ENCODE measurements at regions not wholly inside any gene's neighbourhood (a gene's known extent, or its start where the extent isn't known, plus 50 kb on each side); places are given as distances from the start of the nearest gene placed in this dataset.

GRCh38 chr18:54003195-54003594 lies 221.3 kb downstream of the MBD2 start:
- peaks cover 7% of the 10 kb centered on the region for H3K27me3 Mint-ChIP-seq
- H3K4me1 Mint-ChIP-seq, result no peaks in the 10 kb centered on the region
- ATAC-seq, result no peak
- no peak overlapping the region for H3K4me3 Mint-ChIP-seq
- no peak for DNase-seq
- H3K27ac Mint-ChIP-seq, result no peak overlapping the region
- no peaks in the 10 kb centered on the region for H3K36me3 Mint-ChIP-seq (ENCODE audit: low read depth)
- H3K9me3 ChIP-seq (ENCODE audit: control insufficient read depth, low read length, poor library complexity, severe bottlenecking), result no peaks in the 10 kb centered on the region

DNA sequence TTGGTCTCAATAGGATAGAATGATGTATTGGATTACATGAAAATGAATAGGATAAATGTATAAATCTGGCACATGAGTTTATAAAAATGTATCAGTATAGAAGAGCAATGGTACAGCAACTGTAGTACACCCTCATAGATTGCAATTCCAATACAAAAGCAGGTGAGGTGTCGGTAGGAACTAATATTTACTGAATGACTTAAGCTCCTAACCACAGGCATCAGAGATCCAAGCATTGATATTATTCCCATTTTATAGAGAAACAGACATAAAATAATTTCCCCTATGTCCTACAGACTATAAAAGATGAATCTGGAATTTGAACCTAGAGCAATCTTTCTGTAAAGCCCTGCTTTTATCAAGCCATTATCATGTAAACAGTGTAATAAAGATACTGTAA lies 227.4 kb downstream of the MBD2 start:
- Mint-ChIP-seq H3K4me1 (no peaks in the 10 kb centered on the region), H3K27me3 (peaks cover 11% of the 10 kb centered on the region), H3K36me3 (ENCODE audit: low read depth) (no peaks in the 10 kb centered on the region), H3K27ac (no peak overlapping the region), H3K4me3 (no peak overlapping the region)
- no peak for DNase-seq
- ATAC-seq, result no peak
- H3K9me3 ChIP-seq (ENCODE audit: control insufficient read depth, low read length, poor library complexity, severe bottlenecking), result no peaks in the 10 kb centered on the region

- ATAC-seq (no peak), DNase-seq (no peak)
- Mint-ChIP-seq H3K36me3 (ENCODE audit: low read depth) (no peaks in the 10 kb centered on the region), H3K4me3 (no peak overlapping the region), H3K27ac (no peak overlapping the region), H3K4me1 (no peaks in the 10 kb centered on the region), H3K27me3 (peaks cover 12% of the 10 kb centered on the region)
- no peaks in the 10 kb centered on the region for H3K9me3 ChIP-seq (ENCODE audit: control insufficient read depth, low read length, poor library complexity, severe bottlenecking)
Observed at GRCh38 chr18:53994016-53994415, 230.5 kb downstream of the MBD2 start.

GRCh38 chr18:53991805-53992204 lies 232.7 kb downstream of the MBD2 start:
- Mint-ChIP-seq H3K4me3 (no peak overlapping the region), H3K36me3 (ENCODE audit: low read depth) (no peaks in the 10 kb centered on the region), H3K27ac (no peak overlapping the region), H3K4me1 (no peaks in the 10 kb centered on the region), H3K27me3 (peaks cover 9% of the 10 kb centered on the region)
- ATAC-seq (no peak), DNase-seq (no peak)
- no peaks in the 10 kb centered on the region for H3K9me3 ChIP-seq (ENCODE audit: control insufficient read depth, low read length, poor library complexity, severe bottlenecking)

DNA sequence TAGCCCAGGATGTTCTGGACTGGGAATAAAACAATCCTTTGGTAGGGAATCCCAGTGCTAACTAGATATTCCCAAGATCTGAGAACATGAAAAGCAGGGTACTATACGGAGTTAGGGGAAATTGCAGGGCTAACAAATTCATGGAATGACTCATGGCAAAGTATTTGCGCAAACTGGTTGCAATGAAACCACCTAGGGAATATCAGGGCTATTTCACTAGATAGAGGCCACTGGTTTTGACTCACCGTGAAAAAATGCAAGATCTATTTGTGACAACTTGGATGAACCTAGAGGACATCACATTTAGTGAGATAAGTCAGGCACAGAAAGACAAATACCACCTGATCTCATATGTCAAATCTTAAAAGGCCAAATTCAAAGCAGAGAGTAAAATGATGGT lies 233.3 kb downstream of the MBD2 start:
- no peaks in the 10 kb centered on the region for H3K36me3 Mint-ChIP-seq (ENCODE audit: low read depth)
- no peak for ATAC-seq

GRCh38 chr18:53990485-53990884 lies 234.0 kb downstream of the MBD2 start:
- no peaks in the 10 kb centered on the region for H3K36me3 Mint-ChIP-seq (ENCODE audit: low read depth)
- no peaks in the 10 kb centered on the region for H3K4me1 Mint-ChIP-seq
- H3K9me3 ChIP-seq (ENCODE audit: control insufficient read depth, low read length, poor library complexity, severe bottlenecking), result no peaks in the 10 kb centered on the region
- peaks cover 8% of the 10 kb centered on the region for H3K27me3 Mint-ChIP-seq
- H3K4me3 Mint-ChIP-seq, result no peak overlapping the region
- H3K27ac Mint-ChIP-seq, result no peak overlapping the region
- DNase-seq (no peak), ATAC-seq (no peak)

More for the DNA sequence above, 233.3 kb downstream of the MBD2 start:
- Mint-ChIP-seq H3K4me1 (no peaks in the 10 kb centered on the region), H3K27ac (no peak overlapping the region), H3K27me3 (peaks cover 8% of the 10 kb centered on the region), H3K4me3 (no peak overlapping the region)
- no peak for DNase-seq
- H3K9me3 ChIP-seq (ENCODE audit: control insufficient read depth, low read length, poor library complexity, severe bottlenecking), result no peaks in the 10 kb centered on the region

GRCh38 chr18:53984021-53984420 lies 240.4 kb downstream of the MBD2 start:
- no peaks in the 10 kb centered on the region for H3K36me3 Mint-ChIP-seq (ENCODE audit: low read depth)
- no peak for ATAC-seq
- H3K27ac Mint-ChIP-seq, result no peak overlapping the region
- no peak overlapping the region for H3K4me3 Mint-ChIP-seq
- no peak for DNase-seq
- H3K9me3 ChIP-seq (ENCODE audit: control insufficient read depth, low read length, poor library complexity, severe bottlenecking), result no peaks in the 10 kb centered on the region
- no peaks in the 10 kb centered on the region for H3K4me1 Mint-ChIP-seq
- H3K27me3 Mint-ChIP-seq, result no peaks in the 10 kb centered on the region

DNA sequence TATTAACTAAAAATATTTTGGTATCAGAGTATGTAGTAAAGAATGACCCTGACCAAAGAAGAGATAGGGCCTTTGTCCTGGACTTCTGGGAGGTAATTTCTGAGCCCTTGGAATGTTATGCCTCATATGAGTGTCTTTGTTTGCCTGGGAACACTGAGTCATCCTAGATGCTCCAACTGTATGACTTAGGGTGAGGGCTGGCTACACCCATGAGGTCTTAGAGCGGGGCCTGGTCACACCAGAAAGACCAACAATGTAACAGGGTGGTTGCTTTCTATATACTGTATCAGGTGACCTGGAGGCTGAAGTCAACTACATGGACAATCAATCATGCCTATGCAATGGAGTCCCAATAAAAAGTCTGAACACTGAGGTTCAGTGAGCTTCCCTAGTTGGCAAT lies 253.1 kb downstream of the MBD2 start:
- no peak for ATAC-seq
- no peaks in the 10 kb centered on the region for H3K27me3 Mint-ChIP-seq
- H3K4me1 Mint-ChIP-seq, result no peaks in the 10 kb centered on the region
- DNase-seq, result no peak
- H3K9me3 ChIP-seq (ENCODE audit: control insufficient read depth, low read length, poor library complexity, severe bottlenecking), result no peaks in the 10 kb centered on the region
- H3K27ac Mint-ChIP-seq, result no peak overlapping the region
- H3K4me3 Mint-ChIP-seq, result no peak overlapping the region
- no peaks in the 10 kb centered on the region for H3K36me3 Mint-ChIP-seq (ENCODE audit: low read depth)

DNA sequence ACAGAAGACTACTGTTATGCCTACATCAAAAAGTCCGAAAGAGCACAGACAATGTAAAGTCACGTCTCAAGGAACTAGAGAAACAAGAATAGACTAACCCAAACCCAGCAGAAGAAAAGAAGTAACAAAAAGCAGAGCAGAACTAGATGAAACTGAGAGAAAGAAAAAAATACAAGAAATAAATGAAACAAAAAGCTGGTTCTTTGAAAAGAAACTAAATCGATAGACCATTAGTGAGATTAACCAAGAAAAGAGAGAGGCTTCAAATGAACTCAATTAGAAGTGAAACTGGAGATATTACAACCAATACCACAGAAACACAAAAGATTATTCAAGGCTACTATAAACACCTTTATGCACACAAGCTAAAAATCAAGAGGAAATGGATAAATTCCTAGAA lies 271.8 kb downstream of the MBD2 start:
- ATAC-seq (no peak), DNase-seq (no peak)
- Mint-ChIP-seq H3K36me3 (ENCODE audit: low read depth) (no peaks in the 10 kb centered on the region), H3K27me3 (peaks cover 8% of the 10 kb centered on the region), H3K4me3 (no peak overlapping the region), H3K4me1 (no peaks in the 10 kb centered on the region), H3K27ac (no peak overlapping the region)
- H3K9me3 ChIP-seq (ENCODE audit: control insufficient read depth, low read length, poor library complexity, severe bottlenecking), result no peaks in the 10 kb centered on the region

- no peak for DNase-seq
- H3K27me3 Mint-ChIP-seq, result peaks cover 8% of the 10 kb centered on the region
- H3K27ac Mint-ChIP-seq, result no peak overlapping the region
- no peaks in the 10 kb centered on the region for H3K4me1 Mint-ChIP-seq
- H3K4me3 Mint-ChIP-seq, result no peak overlapping the region
- no peak for ATAC-seq
- H3K9me3 ChIP-seq (ENCODE audit: control insufficient read depth, low read length, poor library complexity, severe bottlenecking), result no peaks in the 10 kb centered on the region
- H3K36me3 Mint-ChIP-seq (ENCODE audit: low read depth), result no peaks in the 10 kb centered on the region
Observed at GRCh38 chr18:53950545-53950944, 273.9 kb downstream of the MBD2 start.

GRCh38 chr18:53948991-53949390 lies 275.5 kb downstream of the MBD2 start:
- peaks cover 8% of the 10 kb centered on the region for H3K27me3 Mint-ChIP-seq
- H3K4me3 Mint-ChIP-seq, result no peak overlapping the region
- H3K27ac Mint-ChIP-seq, result no peak overlapping the region
- no peaks in the 10 kb centered on the region for H3K9me3 ChIP-seq (ENCODE audit: control insufficient read depth, low read length, poor library complexity, severe bottlenecking)
- DNase-seq, result no peak
- H3K4me1 Mint-ChIP-seq, result no peaks in the 10 kb centered on the region
- ATAC-seq, result no peak
- no peaks in the 10 kb centered on the region for H3K36me3 Mint-ChIP-seq (ENCODE audit: low read depth)

- Mint-ChIP-seq H3K27me3 (peaks cover 8% of the 10 kb centered on the region), H3K4me1 (no peaks in the 10 kb centered on the region), H3K27ac (no peak overlapping the region), H3K36me3 (ENCODE audit: low read depth) (no peaks in the 10 kb centered on the region), H3K4me3 (no peak overlapping the region)
- ATAC-seq (no peak), DNase-seq (no peak)
- H3K9me3 ChIP-seq (ENCODE audit: control insufficient read depth, low read length, poor library complexity, severe bottlenecking), result no peaks in the 10 kb centered on the region
Observed at GRCh38 chr18:53947092-53947640, 277.3 kb downstream of the MBD2 start.

DNA sequence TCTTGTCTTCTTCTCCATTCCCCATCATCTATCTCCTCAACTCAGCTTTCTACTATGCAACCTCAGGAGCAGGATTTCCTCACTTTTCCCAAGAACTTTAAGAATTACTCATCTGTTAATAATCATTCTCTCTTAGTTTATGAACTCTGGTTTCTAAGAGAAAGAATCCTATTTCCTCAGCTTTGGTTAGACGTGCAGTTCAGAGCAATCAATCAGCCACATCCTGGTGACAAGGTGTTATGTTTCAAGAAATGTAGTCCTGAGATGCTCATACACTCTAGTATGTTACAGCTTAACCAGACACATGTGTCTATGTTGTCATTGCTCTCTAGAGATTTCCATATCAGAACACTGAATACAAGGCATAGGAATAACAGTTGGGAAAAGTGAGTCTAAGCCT lies 277.9 kb downstream of the MBD2 start:
- Mint-ChIP-seq H3K36me3 (ENCODE audit: low read depth) (no peaks in the 10 kb centered on the region), H3K4me1 (no peaks in the 10 kb centered on the region), H3K27ac (no peak overlapping the region), H3K4me3 (no peak overlapping the region), H3K27me3 (peaks cover 3% of the 10 kb centered on the region)
- DNase-seq (no peak), ATAC-seq (no peak)
- no peaks in the 10 kb centered on the region for H3K9me3 ChIP-seq (ENCODE audit: control insufficient read depth, low read length, poor library complexity, severe bottlenecking)

GRCh38 chr18:53944721-53945120 lies 279.7 kb downstream of the MBD2 start:
- no peaks in the 10 kb centered on the region for H3K27me3 Mint-ChIP-seq
- H3K27ac Mint-ChIP-seq, result no peak overlapping the region
- no peaks in the 10 kb centered on the region for H3K4me1 Mint-ChIP-seq
- H3K4me3 Mint-ChIP-seq, result no peak overlapping the region
- H3K36me3 Mint-ChIP-seq (ENCODE audit: low read depth), result no peaks in the 10 kb centered on the region
- no peaks in the 10 kb centered on the region for H3K9me3 ChIP-seq (ENCODE audit: control insufficient read depth, low read length, poor library complexity, severe bottlenecking)
- ATAC-seq (no peak), DNase-seq (no peak)

Measured in T-helper 17 cell (primary cell).